K562 (cell line): ENCODE measurements at regions not wholly inside any gene's neighbourhood (a gene's known extent, or its start where the extent isn't known, plus 50 kb on each side); places are given as distances from the start of the nearest gene placed in this dataset.

Source experiments
- HCFC1 ChIP-seq: IDR thresholded peaks from 2 replicates; pipeline ENCODE4 v1.6.1; 2012; ENCODE audit warnings: low read depth, low read length, improper control_type of control experiment
- HDAC2 ChIP-seq: fragments of 450-650 bp; IDR thresholded peaks from 2 replicates; pipeline ENCODE4 v1.6.1; 2016; ENCODE audit warnings: mild to moderate bottlenecking
- L3MBTL2 ChIP-seq: fragments of 450-650 bp; IDR thresholded peaks from 2 replicates; pipeline ENCODE4 v1.6.1; 2016; ENCODE audit warnings: mild to moderate bottlenecking, moderate library complexity
- ZMIZ1 ChIP-seq, 2 experiments: fragments of 150-350 bp in 1 of 2; IDR thresholded peaks; 2 replicates each; pipeline ENCODE4 v1.6.1; 2012 to 2016; ENCODE audit warnings: low read depth in 2 of 2, low read length in 2 of 2, mild to moderate bottlenecking in 1 of 2, moderate library complexity in 1 of 2
- TF ChIP-seq, protein P1 (sequence below), 3 experiments: IDR thresholded peaks in 2 of 3; conservative IDR thresholded peaks in 1 of 3; 2 replicates each; pipeline ENCODE4 v1.5.1; 2011 to 2012; ENCODE audit warnings: low read length in 3 of 3, mild to moderate bottlenecking in 3 of 3, control low read depth in 2 of 3, improper control_type of control experiment in 1 of 3, inconsistent platforms in 1 of 3, low read depth in 1 of 3, mixed read lengths in 1 of 3, moderate library complexity in 1 of 3; ENCODE audit not compliant: insufficient read depth in 2 of 3
- TF ChIP-seq, protein P2 (sequence below): sonication (generic); formaldehyde crosslinking; IDR thresholded peaks from 2 replicates; pipeline ENCODE4 v1.8.1; 2023; ENCODE audit warnings: mild to moderate bottlenecking, missing genetic modification reagents

GRCh38 chr16:6611535-6611934 is 721.1 kb upstream of the RBFOX1 start:
- TF ChIP-seq, protein P1, sequence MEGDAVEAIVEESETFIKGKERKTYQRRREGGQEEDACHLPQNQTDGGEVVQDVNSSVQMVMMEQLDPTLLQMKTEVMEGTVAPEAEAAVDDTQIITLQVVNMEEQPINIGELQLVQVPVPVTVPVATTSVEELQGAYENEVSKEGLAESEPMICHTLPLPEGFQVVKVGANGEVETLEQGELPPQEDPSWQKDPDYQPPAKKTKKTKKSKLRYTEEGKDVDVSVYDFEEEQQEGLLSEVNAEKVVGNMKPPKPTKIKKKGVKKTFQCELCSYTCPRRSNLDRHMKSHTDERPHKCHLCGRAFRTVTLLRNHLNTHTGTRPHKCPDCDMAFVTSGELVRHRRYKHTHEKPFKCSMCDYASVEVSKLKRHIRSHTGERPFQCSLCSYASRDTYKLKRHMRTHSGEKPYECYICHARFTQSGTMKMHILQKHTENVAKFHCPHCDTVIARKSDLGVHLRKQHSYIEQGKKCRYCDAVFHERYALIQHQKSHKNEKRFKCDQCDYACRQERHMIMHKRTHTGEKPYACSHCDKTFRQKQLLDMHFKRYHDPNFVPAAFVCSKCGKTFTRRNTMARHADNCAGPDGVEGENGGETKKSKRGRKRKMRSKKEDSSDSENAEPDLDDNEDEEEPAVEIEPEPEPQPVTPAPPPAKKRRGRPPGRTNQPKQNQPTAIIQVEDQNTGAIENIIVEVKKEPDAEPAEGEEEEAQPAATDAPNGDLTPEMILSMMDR (IDR thresholded peaks at IDR 0.05 in 2 of 3, conservative IDR thresholded peaks at IDR 0.05 in 1 of 3; ENCODE audit: insufficient read depth in 2 of 3, low read depth in 1 of 3, low read length in 3 of 3), result peak; percentile 27 to 42 (median 42); a peak in 3 of 6 replicates
- TF ChIP-seq L3MBTL2 (no peak), HDAC2 (no peak), HCFC1 (no peak), ZMIZ1 (IDR thresholded peaks at IDR 0.05; ENCODE audit: low read depth in 2 of 2, low read length in 2 of 2) (no peak)
- TF ChIP-seq, protein P2, sequence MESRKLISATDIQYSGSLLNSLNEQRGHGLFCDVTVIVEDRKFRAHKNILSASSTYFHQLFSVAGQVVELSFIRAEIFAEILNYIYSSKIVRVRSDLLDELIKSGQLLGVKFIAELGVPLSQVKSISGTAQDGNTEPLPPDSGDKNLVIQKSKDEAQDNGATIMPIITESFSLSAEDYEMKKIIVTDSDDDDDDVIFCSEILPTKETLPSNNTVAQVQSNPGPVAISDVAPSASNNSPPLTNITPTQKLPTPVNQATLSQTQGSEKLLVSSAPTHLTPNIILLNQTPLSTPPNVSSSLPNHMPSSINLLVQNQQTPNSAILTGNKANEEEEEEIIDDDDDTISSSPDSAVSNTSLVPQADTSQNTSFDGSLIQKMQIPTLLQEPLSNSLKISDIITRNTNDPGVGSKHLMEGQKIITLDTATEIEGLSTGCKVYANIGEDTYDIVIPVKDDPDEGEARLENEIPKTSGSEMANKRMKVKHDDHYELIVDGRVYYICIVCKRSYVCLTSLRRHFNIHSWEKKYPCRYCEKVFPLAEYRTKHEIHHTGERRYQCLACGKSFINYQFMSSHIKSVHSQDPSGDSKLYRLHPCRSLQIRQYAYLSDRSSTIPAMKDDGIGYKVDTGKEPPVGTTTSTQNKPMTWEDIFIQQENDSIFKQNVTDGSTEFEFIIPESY (CRISPR knock-in tag), result no peak
